ENCODE measurements at regions not wholly inside any gene's neighbourhood (a gene's known extent, or its start where the extent isn't known, plus 50 kb on each side); places are given as distances from the start of the nearest gene placed in this dataset.

DNA sequence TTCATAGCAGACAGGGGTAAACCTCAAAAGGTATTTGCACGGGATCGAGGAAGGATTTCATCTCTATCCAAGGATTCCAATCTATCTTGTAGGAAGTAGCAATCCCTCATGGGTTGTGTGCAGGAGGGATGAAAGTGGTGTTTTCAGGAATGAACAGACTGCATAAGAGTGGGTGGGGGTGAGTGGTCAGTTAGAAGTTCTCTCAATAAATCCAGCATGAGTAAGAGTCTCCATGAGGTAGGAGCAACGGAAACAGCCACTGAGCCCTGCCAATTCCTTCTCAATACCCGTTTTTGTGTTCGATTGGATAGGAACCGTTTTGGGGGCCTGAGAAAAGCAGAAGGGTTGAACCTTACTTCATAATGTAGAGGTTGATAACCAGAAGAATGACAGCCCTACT lies 375.6 kb downstream of the SOX9 start:
- TF ChIP-seq EZH2 (IDR thresholded peaks at IDR 0.05; ENCODE audit: low read length, unreplicated experiment): no peak
- TF ChIP-seq, protein P1, sequence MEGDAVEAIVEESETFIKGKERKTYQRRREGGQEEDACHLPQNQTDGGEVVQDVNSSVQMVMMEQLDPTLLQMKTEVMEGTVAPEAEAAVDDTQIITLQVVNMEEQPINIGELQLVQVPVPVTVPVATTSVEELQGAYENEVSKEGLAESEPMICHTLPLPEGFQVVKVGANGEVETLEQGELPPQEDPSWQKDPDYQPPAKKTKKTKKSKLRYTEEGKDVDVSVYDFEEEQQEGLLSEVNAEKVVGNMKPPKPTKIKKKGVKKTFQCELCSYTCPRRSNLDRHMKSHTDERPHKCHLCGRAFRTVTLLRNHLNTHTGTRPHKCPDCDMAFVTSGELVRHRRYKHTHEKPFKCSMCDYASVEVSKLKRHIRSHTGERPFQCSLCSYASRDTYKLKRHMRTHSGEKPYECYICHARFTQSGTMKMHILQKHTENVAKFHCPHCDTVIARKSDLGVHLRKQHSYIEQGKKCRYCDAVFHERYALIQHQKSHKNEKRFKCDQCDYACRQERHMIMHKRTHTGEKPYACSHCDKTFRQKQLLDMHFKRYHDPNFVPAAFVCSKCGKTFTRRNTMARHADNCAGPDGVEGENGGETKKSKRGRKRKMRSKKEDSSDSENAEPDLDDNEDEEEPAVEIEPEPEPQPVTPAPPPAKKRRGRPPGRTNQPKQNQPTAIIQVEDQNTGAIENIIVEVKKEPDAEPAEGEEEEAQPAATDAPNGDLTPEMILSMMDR (conservative IDR thresholded peaks at IDR 0.05; ENCODE audit: low read depth, low read length): no peak
- no peak for TF ChIP-seq EZH2phosphoT487 (IDR thresholded peaks at IDR 0.05; ENCODE audit: borderline replicate concordance, low read length)

Data from PC-3 (cell line).